ENCODE measurements at regions not wholly inside any gene's neighbourhood (a gene's known extent, or its start where the extent isn't known, plus 50 kb on each side); places are given as distances from the start of the nearest gene placed in this dataset.

- WGBS, 2 donors = 57 to 82% methylated on average over 3 of the region's 3 CpGs
- Histone ChIP-seq H3K4me1 (no peaks in the 10 kb centered on the region), H3K27ac (no peak overlapping the region), H3K36me3 (no peaks in the 10 kb centered on the region), H3K27me3 (no peaks in the 10 kb centered on the region), H3K9me3 (peaks cover 0 to 4% (median 0%) of the 10 kb centered on the region in 4 donors), H3K4me3 (no peak overlapping the region)
- intact Hi-C loops (cut with DNase I) = no loop called here
- TF ChIP-seq POLR2AphosphoS5 (IDR thresholded peaks at IDR 0.05) (no peak), CTCF (IDR thresholded peaks at IDR 0.05) (no peak), POLR2A (IDR thresholded peaks at IDR 0.05) (no peak), EP300 (IDR thresholded peaks at IDR 0.05) (no peak)
- no peak for DNase-seq
Measured at GRCh38 chr7:41045556-41046123, 657.2 kb downstream of the INHBA start.

GRCh38 chr7:41039981-41040380 is 662.9 kb downstream of the INHBA start:
- no peak for DNase-seq
- intact Hi-C loops (cut with DNase I) = no loop called here
- no peaks in the 10 kb centered on the region for H3K36me3 ChIP-seq
- no peaks in the 10 kb centered on the region for H3K27me3 ChIP-seq
- no peak overlapping the region for H3K4me3 ChIP-seq
- TF ChIP-seq CTCF (IDR thresholded peaks at IDR 0.05) (no peak), POLR2A (IDR thresholded peaks at IDR 0.05) (no peak), EP300 (IDR thresholded peaks at IDR 0.05) (no peak)
- no peak overlapping the region for H3K27ac ChIP-seq
- WGBS, 2 donors = 76 to 84% methylated on average over 3 of the region's 3 CpGs
- no peaks in the 10 kb centered on the region for H3K4me1 ChIP-seq
- peaks cover 0 to 4% (median 0%) of the 10 kb centered on the region in 4 donors for H3K9me3 ChIP-seq

- no peak overlapping the region for H3K27ac ChIP-seq
Measured at GRCh38 chr7:41039386-41039953, 663.4 kb downstream of the INHBA start.

GRCh38 chr7:41038211-41038610 is 664.7 kb downstream of the INHBA start:
- no peaks in the 10 kb centered on the region for H3K27me3 ChIP-seq
- no peaks in the 10 kb centered on the region for H3K4me1 ChIP-seq
- WGBS, 2 donors = 80 to 83% methylated on average over 5 of the region's 5 CpGs
- H3K9me3 ChIP-seq = peaks cover 0 to 1% (median 0%) of the 10 kb centered on the region in 4 donors
- H3K36me3 ChIP-seq = no peaks in the 10 kb centered on the region
- no peak for DNase-seq
- no peak overlapping the region for H3K4me3 ChIP-seq
- H3K27ac ChIP-seq = no peak overlapping the region
- TF ChIP-seq CTCF (IDR thresholded peaks at IDR 0.05) = no peak
- no peak for TF ChIP-seq POLR2AphosphoS5 (IDR thresholded peaks at IDR 0.05)
- intact Hi-C loops (cut with DNase I) = no loop called here

More at GRCh38 chr7:41039386-41039953, 663.4 kb downstream of the INHBA start:
- H3K36me3 ChIP-seq = no peaks in the 10 kb centered on the region
- DNase-seq = no peak
- WGBS, 2 donors = 83 to 85% methylated on average over 4 of the region's 4 CpGs
- H3K9me3 ChIP-seq = peaks cover 0 to 4% (median 0%) of the 10 kb centered on the region in 4 donors
- no peak overlapping the region for H3K4me3 ChIP-seq
- intact Hi-C loops (cut with DNase I) = no loop called here
- H3K4me1 ChIP-seq = no peaks in the 10 kb centered on the region
- TF ChIP-seq POLR2AphosphoS5 (IDR thresholded peaks at IDR 0.05) = no peak
- TF ChIP-seq POLR2A (IDR thresholded peaks at IDR 0.05) = no peak
- no peak for TF ChIP-seq CTCF (IDR thresholded peaks at IDR 0.05)
- TF ChIP-seq EP300 (IDR thresholded peaks at IDR 0.05) = no peak
- H3K27me3 ChIP-seq = no peaks in the 10 kb centered on the region

- no peak for TF ChIP-seq POLR2A (IDR thresholded peaks at IDR 0.05)
- TF ChIP-seq CTCF (IDR thresholded peaks at IDR 0.05) = no peak
- no peak for TF ChIP-seq EP300 (IDR thresholded peaks at IDR 0.05)
- no peak for TF ChIP-seq POLR2AphosphoS5 (IDR thresholded peaks at IDR 0.05)
- Histone ChIP-seq H3K4me3 (no peak overlapping the region), H3K4me1 (no peaks in the 10 kb centered on the region), H3K36me3 (no peaks in the 10 kb centered on the region), H3K9me3 (no peaks in the 10 kb centered on the region), H3K27ac (no peak overlapping the region), H3K27me3 (no peaks in the 10 kb centered on the region)
- intact Hi-C loops (cut with DNase I) = no loop called here
- WGBS, 2 donors = 91 to 93% methylated on average over 5 of the region's 5 CpGs
- DNase-seq = no peak
Measured at GRCh38 chr7:41037691-41038090, 665.2 kb downstream of the INHBA start.

All from sigmoid colon (tissue), 6 donors.